DOHH2 (cell line): ENCODE measurements at regions not wholly inside any gene's neighbourhood (a gene's known extent, or its start where the extent isn't known, plus 50 kb on each side); places are given as distances from the start of the nearest gene placed in this dataset.

Source experiments
- H3F3A ChIP-seq: fragments of 200-600 bp; sonication (generic), shearing (Covaris generic); 2 replicates; pipeline ENCODE4 v1.6.0; 2016; ENCODE audit warnings: antibody characterized with exemption, mild to moderate bottlenecking; ENCODE audit not compliant: control insufficient read depth, insufficient read depth
- H3K27ac ChIP-seq: fragments of 200-600 bp; sonication (generic); 2 replicates; pipeline ENCODE4 v1.5.1; 2014; ENCODE audit warnings: low read depth, mild to moderate bottlenecking, low read length, moderate library complexity
- H3K27me3 ChIP-seq: fragments of 200-600 bp; sonication (generic); 2 replicates; pipeline ENCODE4 v1.6.1; 2014; ENCODE audit warnings: mild to moderate bottlenecking, low read length, mixed read lengths; ENCODE audit not compliant: control insufficient read depth
- H3K36me3 ChIP-seq: fragments of 200-600 bp; sonication (generic); 2 replicates; pipeline ENCODE4 v1.6.1; 2014; ENCODE audit warnings: mild to moderate bottlenecking, low read length, moderate library complexity, mixed read lengths; ENCODE audit not compliant: control insufficient read depth
- H3K4me1 ChIP-seq: fragments of 200-600 bp; sonication (generic); 2 replicates; pipeline ENCODE4 v1.6.1; 2014; ENCODE audit warnings: mild to moderate bottlenecking, low read length, mixed read lengths; ENCODE audit not compliant: control insufficient read depth
- H3K4me2 ChIP-seq: fragments of 200-600 bp; sonication (generic); 2 replicates; pipeline ENCODE4 v1.6.0; 2014; ENCODE audit warnings: mild to moderate bottlenecking, low read length, moderate library complexity
- H3K4me3 ChIP-seq: fragments of 200-600 bp; sonication (generic); 2 replicates; pipeline ENCODE4 v1.5.1; 2014; ENCODE audit warnings: mild to moderate bottlenecking, low read length, mixed read lengths
- H3K79me2 ChIP-seq: fragments of 200-600 bp; sonication (generic); 2 replicates; pipeline ENCODE4 v1.6.1; 2014; ENCODE audit warnings: mild to moderate bottlenecking, low read length, mixed read lengths; ENCODE audit not compliant: control insufficient read depth
- H3K9me2 ChIP-seq: fragments of 200-600 bp; sonication (generic); replicated peaks from 2 replicates; pipeline ENCODE4 v1.6.1; 2014; ENCODE audit warnings: mild to moderate bottlenecking, low read length, mixed read lengths; ENCODE audit not compliant: control insufficient read depth
- H3K9me3 ChIP-seq: fragments of 200-600 bp; sonication (generic); 2 replicates; pipeline ENCODE4 v1.6.1; 2014; ENCODE audit warnings: antibody characterized with exemption, low read length, mixed read lengths; ENCODE audit not compliant: control insufficient read depth, insufficient read depth
- H4K20me1 ChIP-seq: fragments of 200-600 bp; sonication (generic); 2 replicates; pipeline ENCODE4 v1.6.0; 2014; ENCODE audit warnings: low read depth, mild to moderate bottlenecking, antibody characterized with exemption, low read length, moderate library complexity; ENCODE audit not compliant: control insufficient read depth, insufficient read depth
- CTCF ChIP-seq: fragments of 200-600 bp; sonication (generic); IDR thresholded peaks from one replicate; pipeline ENCODE4 v1.5.1; 2014; ENCODE audit warnings: antibody characterized with exemption, mild to moderate bottlenecking, low read depth, low read length; ENCODE audit not compliant: poor library complexity, severe bottlenecking
- EZH2phosphoT487 ChIP-seq: fragments of 200-600 bp; sonication (generic); IDR thresholded peaks from 2 replicates; pipeline ENCODE4 v1.6.1; 2017; ENCODE audit warnings: borderline replicate concordance, mild to moderate bottlenecking, antibody characterized with exemption, low read length, moderate library complexity, mixed read lengths

GRCh38 chr2:175872721-175873120 lies 129.3 kb downstream of the LNPK start:
- Histone ChIP-seq H3K79me2 (no peaks in the 10 kb centered on the region), H4K20me1 (no peaks in the 10 kb centered on the region), H3K4me2 (no peak overlapping the region), H3K36me3 (no peaks in the 10 kb centered on the region), H3K9me2 (no peaks in the 10 kb centered on the region), H3F3A (no peaks in the 10 kb centered on the region), H3K4me1 (no peaks in the 10 kb centered on the region), H3K27me3 (no peaks in the 10 kb centered on the region), H3K9me3 (no peaks in the 10 kb centered on the region), H3K4me3 (no peak overlapping the region), H3K27ac (no peak overlapping the region)
- TF ChIP-seq EZH2phosphoT487 (no peak), CTCF (no peak)

- Histone ChIP-seq H3K27me3 (no peaks in the 10 kb centered on the region), H3K36me3 (no peaks in the 10 kb centered on the region), H3K79me2 (no peaks in the 10 kb centered on the region), H3K4me2 (no peak overlapping the region), H3F3A (no peaks in the 10 kb centered on the region), H3K9me3 (no peaks in the 10 kb centered on the region), H4K20me1 (no peaks in the 10 kb centered on the region), H3K9me2 (no peaks in the 10 kb centered on the region), H3K4me1 (no peaks in the 10 kb centered on the region), H3K4me3 (no peak overlapping the region), H3K27ac (no peak overlapping the region)
- TF ChIP-seq EZH2phosphoT487, result no peak
- TF ChIP-seq CTCF, result no peak
These were observed 130.1 kb downstream of the LNPK start for GRCh38 chr2:175872005-175872348.

GRCh38 chr2:175871331-175872004 lies 130.6 kb downstream of the LNPK start:
- Histone ChIP-seq H3K36me3 (no peaks in the 10 kb centered on the region), H3K9me2 (no peaks in the 10 kb centered on the region), H3K79me2 (no peaks in the 10 kb centered on the region), H3K4me2 (no peak overlapping the region), H3K27me3 (no peaks in the 10 kb centered on the region), H3F3A (no peaks in the 10 kb centered on the region), H3K4me3 (no peak overlapping the region), H3K9me3 (no peaks in the 10 kb centered on the region), H3K27ac (no peak overlapping the region), H3K4me1 (no peaks in the 10 kb centered on the region), H4K20me1 (no peaks in the 10 kb centered on the region)
- TF ChIP-seq EZH2phosphoT487, result no peak
- TF ChIP-seq CTCF, result no peak

- Histone ChIP-seq H3K27ac (no peak overlapping the region), H3K36me3 (no peaks in the 10 kb centered on the region), H3K4me2 (no peak overlapping the region)
These were observed 136.4 kb downstream of the LNPK start for GRCh38 chr2:175865716-175866115.

More at GRCh38 chr2:175865716-175866115, 136.4 kb downstream of the LNPK start:
- Histone ChIP-seq H3K9me3 (no peaks in the 10 kb centered on the region), H3K27me3 (no peaks in the 10 kb centered on the region), H3F3A (no peaks in the 10 kb centered on the region), H4K20me1 (no peaks in the 10 kb centered on the region), H3K4me1 (no peaks in the 10 kb centered on the region), H3K9me2 (no peaks in the 10 kb centered on the region), H3K79me2 (no peaks in the 10 kb centered on the region), H3K4me3 (no peak overlapping the region)
- TF ChIP-seq EZH2phosphoT487, result no peak
